Endothelial cell of umbilical vein (primary cell): ENCODE measurements at regions not wholly inside any gene's neighbourhood (a gene's known extent, or its start where the extent isn't known, plus 50 kb on each side); places are given as distances from the start of the nearest gene placed in this dataset.

Source experiments
- EZH2 ChIP-seq: IDR thresholded peaks from 2 replicates; pipeline ENCODE4 v1.6.1; 2012; ENCODE audit warnings: borderline replicate concordance, low read depth, mild to moderate bottlenecking, moderate library complexity, low read length, inconsistent platforms; ENCODE audit not compliant: severe bottlenecking
- GATA2 ChIP-seq: IDR thresholded peaks from 2 replicates; pipeline ENCODE4 v1.7.0; 2011; ENCODE audit warnings: low read depth, mild to moderate bottlenecking, moderate library complexity, mixed read lengths, low read length; ENCODE audit not compliant: insufficient read length, insufficient read depth
- JUN ChIP-seq: IDR thresholded peaks from 2 replicates; pipeline ENCODE4 v1.6.1; 2011; ENCODE audit warnings: borderline replicate concordance, low read depth; ENCODE audit not compliant: insufficient read length, insufficient read depth
- POLR2A ChIP-seq: IDR thresholded peaks from 2 replicates; pipeline ENCODE4 v1.6.1; 2012; ENCODE audit warnings: low read depth, mild to moderate bottlenecking, control low read depth, low read length
- TF ChIP-seq, protein P1 (sequence below): IDR thresholded peaks from 2 replicates; pipeline ENCODE4 v1.6.1; 2011; ENCODE audit not compliant: insufficient read depth, insufficient read length
- TF ChIP-seq, protein P2 (sequence below), 2 donors: IDR thresholded peaks; 1 replicate in 1 of 2; 2 replicates in 1 of 2; pipeline ENCODE4 v1.5.1; 2011; ENCODE audit warnings: low read length in 2 of 2, mild to moderate bottlenecking in 2 of 2, moderate library complexity in 2 of 2, control low read depth in 1 of 2, inconsistent platforms in 1 of 2, low read depth in 1 of 2; ENCODE audit not compliant: insufficient read depth in 1 of 2; ENCODE audit errors: extremely low read depth in 1 of 2

DNA sequence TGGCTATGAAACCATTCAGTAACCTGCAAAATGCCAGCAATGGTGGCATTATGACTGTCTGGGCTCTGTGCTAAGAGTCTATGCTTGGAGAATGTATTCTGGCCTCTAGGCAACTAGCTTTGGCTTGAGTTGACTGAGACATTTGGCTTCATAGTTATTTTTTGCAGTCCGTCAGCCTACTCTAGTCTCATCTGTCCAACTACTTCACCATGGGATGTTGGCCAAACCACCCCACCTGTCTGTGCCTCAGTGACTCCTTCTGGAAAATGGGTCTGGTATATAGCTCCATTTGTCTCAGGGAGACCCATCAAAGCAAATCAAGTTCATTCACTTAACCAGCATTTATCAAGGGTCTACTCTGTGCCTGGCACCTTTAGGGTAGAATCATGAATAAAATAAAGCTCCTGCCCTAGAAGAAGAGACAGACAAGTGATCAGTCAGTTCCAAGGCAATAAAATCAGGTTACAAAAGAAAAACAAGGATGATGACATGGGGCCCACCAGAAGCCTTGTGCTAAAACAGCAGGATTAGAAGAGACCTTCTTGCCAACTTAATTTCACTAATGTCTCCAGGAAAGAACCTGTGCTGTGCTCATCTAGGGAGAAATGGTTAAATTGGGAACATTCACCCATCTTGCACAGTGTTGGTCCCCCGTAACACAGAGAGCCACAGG, 102.4 kb upstream of the ARMC2 start:
- TF ChIP-seq, protein P1, sequence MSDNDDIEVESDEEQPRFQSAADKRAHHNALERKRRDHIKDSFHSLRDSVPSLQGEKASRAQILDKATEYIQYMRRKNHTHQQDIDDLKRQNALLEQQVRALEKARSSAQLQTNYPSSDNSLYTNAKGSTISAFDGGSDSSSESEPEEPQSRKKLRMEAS: no peak
- TF ChIP-seq, protein P2, sequence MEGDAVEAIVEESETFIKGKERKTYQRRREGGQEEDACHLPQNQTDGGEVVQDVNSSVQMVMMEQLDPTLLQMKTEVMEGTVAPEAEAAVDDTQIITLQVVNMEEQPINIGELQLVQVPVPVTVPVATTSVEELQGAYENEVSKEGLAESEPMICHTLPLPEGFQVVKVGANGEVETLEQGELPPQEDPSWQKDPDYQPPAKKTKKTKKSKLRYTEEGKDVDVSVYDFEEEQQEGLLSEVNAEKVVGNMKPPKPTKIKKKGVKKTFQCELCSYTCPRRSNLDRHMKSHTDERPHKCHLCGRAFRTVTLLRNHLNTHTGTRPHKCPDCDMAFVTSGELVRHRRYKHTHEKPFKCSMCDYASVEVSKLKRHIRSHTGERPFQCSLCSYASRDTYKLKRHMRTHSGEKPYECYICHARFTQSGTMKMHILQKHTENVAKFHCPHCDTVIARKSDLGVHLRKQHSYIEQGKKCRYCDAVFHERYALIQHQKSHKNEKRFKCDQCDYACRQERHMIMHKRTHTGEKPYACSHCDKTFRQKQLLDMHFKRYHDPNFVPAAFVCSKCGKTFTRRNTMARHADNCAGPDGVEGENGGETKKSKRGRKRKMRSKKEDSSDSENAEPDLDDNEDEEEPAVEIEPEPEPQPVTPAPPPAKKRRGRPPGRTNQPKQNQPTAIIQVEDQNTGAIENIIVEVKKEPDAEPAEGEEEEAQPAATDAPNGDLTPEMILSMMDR (IDR thresholded peaks at IDR 0.05; ENCODE audit: extremely low read depth in 1 of 2, insufficient read depth in 1 of 2, low read depth in 1 of 2, low read length in 2 of 2): no peak
- no peak for TF ChIP-seq POLR2A
- no peak for TF ChIP-seq GATA2
- TF ChIP-seq JUN: no peak
- TF ChIP-seq EZH2: no peak
